HCT116 (cell line): ENCODE measurements at regions not wholly inside any gene's neighbourhood (a gene's known extent, or its start where the extent isn't known, plus 50 kb on each side); places are given as distances from the start of the nearest gene placed in this dataset.

Experiments
- ATAC-seq: fragments of 200-7000 bp; cut with Tn5 transposase; 2 replicates; pipeline ENCODE4 v1.9.1; 2020; ENCODE audit warnings: mild to moderate bottlenecking, moderate library complexity
- BruUV-seq: library from RNA; stranded (reverse); fragments of 400-500 nt; replicated peaks from 2 replicates; lab custom pipeline; 2021; lab: Mats Ljungman, UMichigan
- CTCF ChIA-PET: fragments of 300-600 bp; sonication (Branson Sonifier 250); formaldehyde crosslinking; loops from one replicate; lab custom pipeline; 2021; ENCODE audit warnings: antibody characterized with exemption; lab: Charles Lee
- POLR2A ChIA-PET: fragments of 300-600, 350-600 bp; sonication (Branson Sonifier 250); formaldehyde crosslinking; loops from one replicate; lab custom pipeline; 2021; ENCODE audit warnings: antibody characterized with exemption; lab: Charles Lee
- RAD21 ChIA-PET, 2 experiments: fragments of 300-600 bp; sonication (Branson Sonifier 250); formaldehyde crosslinking; loops; one replicate each; lab custom pipeline; 2023; ENCODE audit warnings: low total read pairs in 2 of 2; ENCODE audit not compliant: uncharacterized antibody in 2 of 2, unreplicated experiment in 2 of 2, low non-redundant PET in 1 of 2; lab: Charles Lee
- DNase-seq: peaks from one replicate; pipeline ENCODE4 v3.0.0-alpha.2; 2010; ENCODE audit warnings: low read depth, low spot score
- H2AFZ ChIP-seq: fragments of 200-600 bp; shearing (Covaris generic), sonication (generic); 2 replicates; pipeline ENCODE4 v1.6.1; 2017; ENCODE audit warnings: low read depth, mixed run types, mixed read lengths, antibody characterized with exemption, low read length; ENCODE audit not compliant: poor library complexity, severe bottlenecking
- H3K27ac ChIP-seq: 2 replicates; pipeline ENCODE4 v1.5.1; 2012; ENCODE audit warnings: low read depth, low read length
- H3K27me3 ChIP-seq: fragments of 200-600 bp; sonication (generic); 2 replicates; pipeline ENCODE4 v1.6.1; 2016; ENCODE audit warnings: mixed run types, low read length, mixed read lengths; ENCODE audit not compliant: insufficient read depth
- H3K36me3 ChIP-seq, 2 experiments: fragments of 200-500 bp in 1 of 2; fragments of 200-600 bp in 1 of 2; sonication (Bioruptor generic) in 1 of 2; sonication (generic) in 1 of 2; 2 replicates each; pipeline versions ENCODE4 v1.5.1 to v1.6.1; 2014 to 2016; ENCODE audit warnings: low read length in 2 of 2, inconsistent platforms in 1 of 2, mixed read lengths in 1 of 2, mixed run types in 1 of 2; ENCODE audit not compliant: insufficient read depth in 2 of 2, control insufficient read depth in 1 of 2
- H3K4me1 ChIP-seq, 2 experiments: fragments of 200-600 bp in 1 of 2; sonication (generic) in 1 of 2; 2 replicates each; pipeline versions ENCODE4 v1.5.1 to v1.6.1; 2012 to 2017; ENCODE audit warnings: low read length in 2 of 2, inconsistent platforms in 1 of 2, mild to moderate bottlenecking in 1 of 2, mixed read lengths in 1 of 2, mixed run types in 1 of 2, moderate library complexity in 1 of 2; ENCODE audit not compliant: insufficient read depth in 2 of 2, control insufficient read depth in 1 of 2
- H3K4me2 ChIP-seq: fragments of 200-600 bp; sonication (generic); 2 replicates; pipeline ENCODE4 v1.6.1; 2017; ENCODE audit warnings: mixed run types, low read length, mixed read lengths
- H3K4me3 ChIP-seq, 2 experiments: fragments of 200-600 bp in 1 of 2; sonication (generic) in 1 of 2; replicated peaks in 1 of 2; 2 replicates each; pipeline ENCODE4 v1.5.1; 2011 to 2016; ENCODE audit warnings: low read length in 2 of 2, control low read depth in 1 of 2, low read depth in 1 of 2, mild to moderate bottlenecking in 1 of 2, mixed read lengths in 1 of 2, mixed run types in 1 of 2
- H3K79me2 ChIP-seq: fragments of 200-600 bp; sonication (generic); 2 replicates; pipeline ENCODE4 v1.6.1; 2017; ENCODE audit warnings: mild to moderate bottlenecking, mixed run types, low read length, moderate library complexity, mixed read lengths; ENCODE audit not compliant: insufficient read depth
- H3K9ac ChIP-seq: fragments of 200-600 bp; sonication (generic); 2 replicates; pipeline ENCODE4 v1.6.1; 2016; ENCODE audit warnings: low read length, mixed read lengths
- H3K9me2 ChIP-seq: fragments of 200-600 bp; sonication (generic), shearing (Covaris generic); 2 replicates; pipeline ENCODE4 v1.6.1; 2017; ENCODE audit warnings: mixed run types, mild to moderate bottlenecking, moderate library complexity; ENCODE audit not compliant: insufficient read depth
- H3K9me3 ChIP-seq, 2 experiments: fragments of 200-500 bp in 1 of 2; fragments of 200-600 bp in 1 of 2; sonication (Bioruptor generic) in 1 of 2; sonication (generic) in 1 of 2; 2 replicates each; pipeline ENCODE4 v1.6.1; 2014 to 2017; ENCODE audit warnings: low read length in 2 of 2, mixed read lengths in 2 of 2, inconsistent platforms in 1 of 2, low read depth in 1 of 2, mild to moderate bottlenecking in 1 of 2, mixed run types in 1 of 2, moderate library complexity in 1 of 2; ENCODE audit not compliant: control insufficient read depth in 1 of 2, insufficient read depth in 1 of 2
- H4K20me1 ChIP-seq: fragments of 200-600 bp; sonication (generic), shearing (Covaris generic); 2 replicates; pipeline ENCODE4 v1.6.1; 2017; ENCODE audit warnings: mixed run types, mild to moderate bottlenecking, moderate library complexity; ENCODE audit not compliant: insufficient read depth
- CEBPB ChIP-seq: IDR thresholded peaks from 2 replicates; pipeline ENCODE4 v1.6.1; 2012; ENCODE audit warnings: low read depth
- ELF1 ChIP-seq: IDR thresholded peaks from 2 replicates; pipeline ENCODE4 v1.6.1; 2012; ENCODE audit warnings: low read depth, borderline replicate concordance
- EZH2phosphoT487 ChIP-seq: fragments of 200-600 bp; IDR thresholded peaks from 2 replicates; pipeline ENCODE4 v1.6.1; 2018; ENCODE audit warnings: antibody characterized with exemption, borderline replicate concordance
- FOSL1 ChIP-seq: IDR thresholded peaks from 2 replicates; pipeline ENCODE4 v1.6.1; 2012; ENCODE audit warnings: low read depth
- JUND ChIP-seq: IDR thresholded peaks from 2 replicates; pipeline ENCODE4 v1.6.1; 2012
- POLR2A ChIP-seq: IDR thresholded peaks from 2 replicates; pipeline ENCODE4 v1.7.0; 2011; ENCODE audit warnings: borderline replicate concordance; ENCODE audit not compliant: insufficient read depth, insufficient read length; ENCODE audit errors: extremely low read depth
- POLR2AphosphoS5 ChIP-seq: IDR thresholded peaks from 2 replicates; pipeline ENCODE4 v1.6.1; 2011; ENCODE audit warnings: mild to moderate bottlenecking, low read depth, low read length, moderate library complexity
- RAD21 ChIP-seq: IDR thresholded peaks from 2 replicates; pipeline ENCODE4 v1.6.1; 2012; ENCODE audit warnings: low read depth, mild to moderate bottlenecking
- SRF ChIP-seq: IDR thresholded peaks from 2 replicates; pipeline ENCODE4 v1.6.1; 2012; ENCODE audit warnings: low read depth
- TCF7L2 ChIP-seq: IDR thresholded peaks from 2 replicates; pipeline ENCODE4 v1.7.0; 2011; ENCODE audit warnings: borderline replicate concordance, inconsistent platforms; ENCODE audit not compliant: insufficient read depth, insufficient read length; ENCODE audit errors: extremely low read depth
- intact Hi-C: fragments of 100-400 bp; cut with micrococcal nuclease; formaldehyde crosslinking; loops from 2 replicates; pipeline ENCODE4 v1.10.0; 2022
- TF ChIP-seq, protein P1 (sequence below): IDR thresholded peaks from 2 replicates; pipeline ENCODE4 v1.6.1; 2011; ENCODE audit warnings: mild to moderate bottlenecking, low read length, moderate library complexity; ENCODE audit not compliant: insufficient replicate concordance; ENCODE audit errors: extremely low read depth
- TF ChIP-seq, protein P2 (sequence below), 3 experiments: fragments of 200-600 bp in 1 of 3; sonication (generic) in 1 of 3; IDR thresholded peaks in 2 of 3; conservative IDR thresholded peaks in 1 of 3; 2 replicates each; pipeline ENCODE4 v1.5.1; 2012 to 2017; ENCODE audit warnings: low read depth in 2 of 3, low read length in 2 of 3, antibody characterized with exemption in 1 of 3, borderline replicate concordance in 1 of 3, control low read depth in 1 of 3, mild to moderate bottlenecking in 1 of 3, mixed read lengths in 1 of 3, mixed run types in 1 of 3, moderate library complexity in 1 of 3; ENCODE audit not compliant: insufficient read depth in 1 of 3
- TF ChIP-seq, protein P3 (sequence below): IDR thresholded peaks from 2 replicates; pipeline ENCODE4 v1.6.1; 2012
- TF ChIP-seq, protein P4 (sequence below): IDR thresholded peaks from 2 replicates; pipeline ENCODE4 v1.6.1; 2012

DNA sequence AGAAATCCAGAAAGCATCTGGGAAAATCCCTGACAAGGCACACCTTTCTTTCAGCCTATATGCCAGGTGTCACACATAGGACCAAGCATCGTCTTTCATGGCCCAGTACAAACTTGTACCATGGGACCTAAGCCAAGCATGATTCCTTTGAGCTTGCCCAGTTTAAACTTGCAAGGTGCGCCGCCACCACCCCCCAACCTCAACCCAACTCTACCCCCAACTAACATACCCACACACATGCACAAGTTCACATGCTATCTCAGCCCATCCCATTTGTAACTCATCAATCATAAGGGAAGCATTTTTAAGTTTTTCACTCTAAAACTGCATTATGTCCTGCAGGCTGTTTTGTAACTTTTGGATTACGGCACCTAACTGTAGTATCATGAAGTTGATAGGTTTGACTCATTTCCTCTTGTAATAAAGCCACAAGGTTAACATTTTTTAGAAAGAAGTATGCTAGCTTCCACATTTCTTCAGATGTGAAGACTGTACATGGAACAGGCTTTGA is 145.9 kb upstream of the FST start:
- POLR2A ChIA-PET = no interaction called here
- Histone ChIP-seq H3K27ac (no peak overlapping the region), H3K4me1 (no peaks in the 10 kb centered on the region), H3K36me3 (no peaks in the 10 kb centered on the region), H3K9me2 (no peaks in the 10 kb centered on the region), H4K20me1 (no peaks in the 10 kb centered on the region), H3K4me2 (no peak overlapping the region), H3K27me3 (no peaks in the 10 kb centered on the region), H3K4me3 (no peak overlapping the region), H3K9me3 (no peaks in the 10 kb centered on the region)
- no TSS peak for BruUV-seq
- CTCF ChIA-PET = no interaction called here
- ATAC-seq = no peak
- DNase-seq = no peak
- TF ChIP-seq, protein P1, sequence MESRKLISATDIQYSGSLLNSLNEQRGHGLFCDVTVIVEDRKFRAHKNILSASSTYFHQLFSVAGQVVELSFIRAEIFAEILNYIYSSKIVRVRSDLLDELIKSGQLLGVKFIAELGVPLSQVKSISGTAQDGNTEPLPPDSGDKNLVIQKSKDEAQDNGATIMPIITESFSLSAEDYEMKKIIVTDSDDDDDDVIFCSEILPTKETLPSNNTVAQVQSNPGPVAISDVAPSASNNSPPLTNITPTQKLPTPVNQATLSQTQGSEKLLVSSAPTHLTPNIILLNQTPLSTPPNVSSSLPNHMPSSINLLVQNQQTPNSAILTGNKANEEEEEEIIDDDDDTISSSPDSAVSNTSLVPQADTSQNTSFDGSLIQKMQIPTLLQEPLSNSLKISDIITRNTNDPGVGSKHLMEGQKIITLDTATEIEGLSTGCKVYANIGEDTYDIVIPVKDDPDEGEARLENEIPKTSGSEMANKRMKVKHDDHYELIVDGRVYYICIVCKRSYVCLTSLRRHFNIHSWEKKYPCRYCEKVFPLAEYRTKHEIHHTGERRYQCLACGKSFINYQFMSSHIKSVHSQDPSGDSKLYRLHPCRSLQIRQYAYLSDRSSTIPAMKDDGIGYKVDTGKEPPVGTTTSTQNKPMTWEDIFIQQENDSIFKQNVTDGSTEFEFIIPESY = no peak
- TF ChIP-seq POLR2A (no peak), RAD21 (no peak)
- TF ChIP-seq, all 23 proteins: peak for 0
- H2AFZ ChIP-seq = no peak overlapping the region
- intact Hi-C loops = no loop called here
- no peaks in the 10 kb centered on the region for H3K79me2 ChIP-seq
- RAD21 ChIA-PET = no interaction called here
- no peak overlapping the region for H3K9ac ChIP-seq

DNA sequence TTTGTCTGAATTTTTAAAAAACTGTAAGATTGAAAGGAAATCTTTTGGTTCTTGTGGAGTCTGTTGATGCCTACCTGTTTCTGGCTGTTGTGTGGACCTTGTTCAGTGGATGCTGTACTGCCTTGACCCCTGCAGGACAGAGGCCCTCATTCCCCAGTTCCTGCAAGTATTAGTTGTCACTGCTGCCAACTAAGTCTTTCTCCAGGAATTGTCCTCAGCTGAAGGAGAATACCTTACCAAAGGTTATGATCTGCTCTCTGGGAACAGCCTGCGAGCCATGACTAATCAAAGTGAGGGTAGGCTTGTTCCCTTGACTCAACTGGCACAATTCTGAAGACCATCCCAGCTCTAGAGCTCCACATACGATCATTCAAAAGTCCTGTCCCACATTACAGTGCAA is 145.3 kb upstream of the FST start:
- TF ChIP-seq ELF1 (no peak), FOSL1 (no peak), RAD21 (peak; percentile 42), CEBPB (no peak), SRF (no peak), TCF7L2 (no peak), EZH2phosphoT487 (no peak), POLR2AphosphoS5 (no peak), JUND (no peak)
- TF ChIP-seq, protein P2, sequence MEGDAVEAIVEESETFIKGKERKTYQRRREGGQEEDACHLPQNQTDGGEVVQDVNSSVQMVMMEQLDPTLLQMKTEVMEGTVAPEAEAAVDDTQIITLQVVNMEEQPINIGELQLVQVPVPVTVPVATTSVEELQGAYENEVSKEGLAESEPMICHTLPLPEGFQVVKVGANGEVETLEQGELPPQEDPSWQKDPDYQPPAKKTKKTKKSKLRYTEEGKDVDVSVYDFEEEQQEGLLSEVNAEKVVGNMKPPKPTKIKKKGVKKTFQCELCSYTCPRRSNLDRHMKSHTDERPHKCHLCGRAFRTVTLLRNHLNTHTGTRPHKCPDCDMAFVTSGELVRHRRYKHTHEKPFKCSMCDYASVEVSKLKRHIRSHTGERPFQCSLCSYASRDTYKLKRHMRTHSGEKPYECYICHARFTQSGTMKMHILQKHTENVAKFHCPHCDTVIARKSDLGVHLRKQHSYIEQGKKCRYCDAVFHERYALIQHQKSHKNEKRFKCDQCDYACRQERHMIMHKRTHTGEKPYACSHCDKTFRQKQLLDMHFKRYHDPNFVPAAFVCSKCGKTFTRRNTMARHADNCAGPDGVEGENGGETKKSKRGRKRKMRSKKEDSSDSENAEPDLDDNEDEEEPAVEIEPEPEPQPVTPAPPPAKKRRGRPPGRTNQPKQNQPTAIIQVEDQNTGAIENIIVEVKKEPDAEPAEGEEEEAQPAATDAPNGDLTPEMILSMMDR (IDR thresholded peaks at IDR 0.05 in 2 of 3, conservative IDR thresholded peaks at IDR 0.05 in 1 of 3; ENCODE audit: borderline replicate concordance in 1 of 3, insufficient read depth in 1 of 3, low read depth in 2 of 3, low read length in 2 of 3) = peak in 2 of 3 experiments; percentile 45 to 47; a peak in 4 of 6 replicates
- TF ChIP-seq, protein P3, sequence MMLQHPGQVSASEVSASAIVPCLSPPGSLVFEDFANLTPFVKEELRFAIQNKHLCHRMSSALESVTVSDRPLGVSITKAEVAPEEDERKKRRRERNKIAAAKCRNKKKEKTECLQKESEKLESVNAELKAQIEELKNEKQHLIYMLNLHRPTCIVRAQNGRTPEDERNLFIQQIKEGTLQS = no peak
- TF ChIP-seq, protein P4, sequence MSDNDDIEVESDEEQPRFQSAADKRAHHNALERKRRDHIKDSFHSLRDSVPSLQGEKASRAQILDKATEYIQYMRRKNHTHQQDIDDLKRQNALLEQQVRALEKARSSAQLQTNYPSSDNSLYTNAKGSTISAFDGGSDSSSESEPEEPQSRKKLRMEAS = no peak
- TF ChIP-seq, all 23 proteins: peak for 2
- H3K36me3 ChIP-seq = no peaks in the 10 kb centered on the region
- ATAC-seq (peak; percentile 73), DNase-seq (no peak)
- H3K27me3 ChIP-seq = no peaks in the 10 kb centered on the region
- H3K9me2 ChIP-seq = no peaks in the 10 kb centered on the region
- intact Hi-C loops = no loop called here
- no peaks in the 10 kb centered on the region for H3K79me2 ChIP-seq
- H3K9ac ChIP-seq = no peak overlapping the region
- H3K4me2 ChIP-seq = no peak overlapping the region
- RAD21 ChIA-PET = no interaction called here
- no peak overlapping the region for H3K27ac ChIP-seq
- H3K4me1 ChIP-seq = no peaks in the 10 kb centered on the region
- POLR2A ChIA-PET = no interaction called here
- H3K4me3 ChIP-seq = no peak overlapping the region
- H2AFZ ChIP-seq = no peak overlapping the region
- H4K20me1 ChIP-seq = no peaks in the 10 kb centered on the region
- no peaks in the 10 kb centered on the region for H3K9me3 ChIP-seq
- CTCF ChIA-PET = no interaction called here
- BruUV-seq = no TSS peak
